SK-N-SH treated with all-trans-retinoic acid at 6 μM for 48 hours (cell line): ENCODE measurements at regions not wholly inside any gene's neighbourhood (a gene's known extent, or its start where the extent isn't known, plus 50 kb on each side); places are given as distances from the start of the nearest gene placed in this dataset.

Experiments used
- ATAC-seq: fragments of 200-7000 bp; cut with Tn5 transposase; 3 replicates; pipeline ENCODE4 v1.9.1; 2020; ENCODE audit warnings: mild to moderate bottlenecking, moderate library complexity
- ARNTL ChIP-seq: fragments of 450-650 bp; formaldehyde crosslinking; IDR thresholded peaks from 2 replicates; pipeline ENCODE4 v1.5.0; 2020; ENCODE audit warnings: low read depth, mild to moderate bottlenecking, moderate library complexity, borderline replicate concordance
- CSRNP3 ChIP-seq: fragments of 250-450 bp; sonication (Bioruptor Pico); IDR thresholded peaks from 2 replicates; pipeline ENCODE4 v1.5.1; 2021; ENCODE audit warnings: mild to moderate bottlenecking, moderate library complexity
- ESRRG ChIP-seq: fragments of 250-450 bp; sonication (Bioruptor Pico); IDR thresholded peaks from 2 replicates; pipeline ENCODE4 v1.6.1; 2021; ENCODE audit warnings: mild to moderate bottlenecking
- GLIS3 ChIP-seq: fragments of 250-450 bp; sonication (Bioruptor Pico); IDR thresholded peaks from 2 replicates; pipeline ENCODE4 v1.5.0; 2020; ENCODE audit warnings: mild to moderate bottlenecking, moderate library complexity
- ISL1 ChIP-seq: fragments of 250-450 bp; sonication (Bioruptor Pico); IDR thresholded peaks from 2 replicates; pipeline ENCODE4 v2.1.2; 2022; ENCODE audit warnings: mild to moderate bottlenecking, moderate library complexity
- OSR1 ChIP-seq: fragments of 250-450 bp; sonication (Bioruptor Pico); IDR thresholded peaks from 2 replicates; pipeline ENCODE4 v1.8.0; 2022; ENCODE audit warnings: moderate library complexity, mild to moderate bottlenecking, inconsistent platforms
- PATZ1 ChIP-seq: fragments of 250-450 bp; sonication (Bioruptor Pico); IDR thresholded peaks from 2 replicates; pipeline ENCODE4 v1.8.0; 2020; ENCODE audit warnings: mild to moderate bottlenecking, moderate library complexity, borderline replicate concordance
- PPARA ChIP-seq: fragments of 250-450 bp; sonication (Bioruptor Pico); IDR thresholded peaks from 2 replicates; pipeline ENCODE4 v1.5.0; 2020; ENCODE audit warnings: mild to moderate bottlenecking, borderline replicate concordance
- RARB ChIP-seq: fragments of 250-450 bp; sonication (Bioruptor Pico); IDR thresholded peaks from 2 replicates; pipeline ENCODE4 v1.8.0; 2021; ENCODE audit warnings: mild to moderate bottlenecking, moderate library complexity
- SNAI2 ChIP-seq: fragments of 250-450 bp; sonication (Bioruptor Pico); IDR thresholded peaks from 2 replicates; pipeline ENCODE4 v1.5.0; 2020; ENCODE audit warnings: mild to moderate bottlenecking, moderate library complexity
- TCF4 ChIP-seq: fragments of 250-450 bp; sonication (Bioruptor Pico); IDR thresholded peaks from 2 replicates; pipeline ENCODE4 v1.8.0; 2021; ENCODE audit warnings: mild to moderate bottlenecking, moderate library complexity, borderline replicate concordance
- TOX ChIP-seq: fragments of 250-450 bp; sonication (Bioruptor Pico); IDR thresholded peaks from 2 replicates; pipeline ENCODE4 v1.8.0; 2021; ENCODE audit warnings: mild to moderate bottlenecking, moderate library complexity, borderline replicate concordance
- TSHZ2 ChIP-seq: fragments of 250-450 bp; sonication (Bioruptor Pico); IDR thresholded peaks from 2 replicates; pipeline ENCODE4 v1.5.0; 2020; ENCODE audit warnings: mild to moderate bottlenecking, moderate library complexity
- ZC3H10 ChIP-seq: fragments of 250-450 bp; sonication (Bioruptor Pico); IDR thresholded peaks from 2 replicates; pipeline ENCODE4 v1.5.1; 2021; ENCODE audit warnings: mild to moderate bottlenecking, moderate library complexity
- ZFP30 ChIP-seq: fragments of 450-650 bp; formaldehyde crosslinking; IDR thresholded peaks from 2 replicates; pipeline ENCODE4 v1.5.0; 2022; ENCODE audit warnings: mild to moderate bottlenecking, moderate library complexity
- ZNF565 ChIP-seq: fragments of 450-650 bp; formaldehyde crosslinking; conservative IDR thresholded peaks from 2 replicates; pipeline ENCODE4 v1.5.0; 2020; ENCODE audit warnings: low read depth, mild to moderate bottlenecking, moderate library complexity
- ZNF70 ChIP-seq: fragments of 450-650 bp; formaldehyde crosslinking; IDR thresholded peaks from 2 replicates; pipeline ENCODE4 v1.5.0; 2020; ENCODE audit warnings: mild to moderate bottlenecking, moderate library complexity
- ZNF8 ChIP-seq: fragments of 450-650 bp; formaldehyde crosslinking; IDR thresholded peaks from 2 replicates; pipeline ENCODE4 v1.5.0; 2020; ENCODE audit warnings: mild to moderate bottlenecking, moderate library complexity

GRCh38 chr2:234293973-234294372 lies 202.9 kb downstream of the ARL4C start:
- no peak for ATAC-seq
- no peak for TF ChIP-seq ZFP30 (CRISPR knock-in tag)
- no peak for TF ChIP-seq ZNF8 (CRISPR knock-in tag)
- no peak for TF ChIP-seq ESRRG (CRISPR knock-in tag)
- TF ChIP-seq ZNF565 (CRISPR knock-in tag), result no peak
- no peak for TF ChIP-seq SNAI2 (CRISPR knock-in tag)
- TF ChIP-seq CSRNP3, result no peak
- TF ChIP-seq RARB (CRISPR knock-in tag), result no peak
- no peak for TF ChIP-seq ISL1 (CRISPR knock-in tag)
- TF ChIP-seq ZC3H10 (CRISPR knock-in tag), result no peak
- TF ChIP-seq GLIS3 (CRISPR knock-in tag), result no peak
- TF ChIP-seq ZNF70, result no peak
- no peak for TF ChIP-seq OSR1 (CRISPR knock-in tag)
- TF ChIP-seq PATZ1 (CRISPR knock-in tag), result no peak
- no peak for TF ChIP-seq ARNTL (CRISPR knock-in tag)

- no peak for ATAC-seq
- TF ChIP-seq TOX (CRISPR knock-in tag), result no peak
- no peak for TF ChIP-seq TSHZ2
- no peak for TF ChIP-seq PATZ1 (CRISPR knock-in tag)
- no peak for TF ChIP-seq SNAI2 (CRISPR knock-in tag)
- no peak for TF ChIP-seq PPARA (CRISPR knock-in tag)
- no peak for TF ChIP-seq ZNF70
- TF ChIP-seq ZNF8 (CRISPR knock-in tag), result no peak
- TF ChIP-seq ZC3H10 (CRISPR knock-in tag), result no peak
- TF ChIP-seq, all 23 proteins: peak for 0
Observed at GRCh38 chr2:234292962-234293243, 204.0 kb downstream of the ARL4C start.

GRCh38 chr2:234292205-234292961 lies 204.5 kb downstream of the ARL4C start:
- ATAC-seq, result no peak

GRCh38 chr2:234291765-234292204 lies 205.1 kb downstream of the ARL4C start:
- peak; percentile 35 for ATAC-seq
- TF ChIP-seq TCF4 (CRISPR knock-in tag) (no peak), PPARA (CRISPR knock-in tag) (no peak), ESRRG (CRISPR knock-in tag) (no peak), TOX (CRISPR knock-in tag) (no peak), ZFP30 (CRISPR knock-in tag) (no peak), CSRNP3 (no peak)

More at GRCh38 chr2:234292205-234292961, 204.5 kb downstream of the ARL4C start:
- TF ChIP-seq OSR1 (CRISPR knock-in tag) (no peak), PPARA (CRISPR knock-in tag) (no peak), ZNF565 (CRISPR knock-in tag) (no peak)
- TF ChIP-seq, all 23 proteins: peak for 0
